ENCODE measurements at regions not wholly inside any gene's neighbourhood (a gene's known extent, or its start where the extent isn't known, plus 50 kb on each side); places are given as distances from the start of the nearest gene placed in this dataset.

DNA sequence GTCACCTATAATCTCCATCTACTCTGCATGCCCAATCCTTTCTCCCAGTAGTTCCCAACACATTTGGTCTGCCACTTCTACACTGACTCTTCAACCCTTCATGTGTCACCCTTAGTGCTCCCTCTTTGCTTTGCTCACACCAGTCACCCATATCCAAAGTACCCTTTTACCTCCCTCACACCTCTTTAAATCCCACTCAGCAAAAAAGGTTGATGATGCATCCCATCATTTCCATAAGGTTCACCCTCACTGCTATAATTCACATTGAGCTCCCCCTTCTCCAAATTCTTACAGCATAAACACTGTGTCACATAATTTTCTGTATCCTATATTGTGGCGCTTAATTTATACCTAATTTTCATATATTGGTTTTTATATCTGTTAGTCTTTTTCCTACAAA is 83.8 kb upstream of the ATP1B1 start:
- H3K4me3 ChIP-seq = no peak overlapping the region
- TF ChIP-seq POLR2AphosphoS5 (IDR thresholded peaks at IDR 0.05) = no peak
- no peak for TF ChIP-seq CTCF (IDR thresholded peaks at IDR 0.05)
- WGBS, 2 donors = 93 to 100% methylated on average over 1 of the region's 1 CpG
- no peak for DNase-seq
- H3K4me1 ChIP-seq = no peaks in the 10 kb centered on the region
- no peak overlapping the region for H3K27ac ChIP-seq
- ATAC-seq (ENCODE audit: low FRiP score in 2 of 2) = no peak
- H3K27me3 ChIP-seq = no peaks in the 10 kb centered on the region
- H3K9me3 ChIP-seq = no peaks in the 10 kb centered on the region
- no peaks in the 10 kb centered on the region for H3K36me3 ChIP-seq

GRCh38 chr1:169024255-169024654 is 82.2 kb upstream of the ATP1B1 start:
- Histone ChIP-seq H3K36me3 (no peaks in the 10 kb centered on the region), H3K4me3 (no peak overlapping the region), H3K9me3 (no peaks in the 10 kb centered on the region), H3K27me3 (no peaks in the 10 kb centered on the region), H3K4me1 (no peaks in the 10 kb centered on the region), H3K27ac (no peak overlapping the region)
- DNase-seq = no peak
- TF ChIP-seq POLR2A (IDR thresholded peaks at IDR 0.05) (no peak), EP300 (IDR thresholded peaks at IDR 0.05) (no peak), CTCF (IDR thresholded peaks at IDR 0.05) (no peak)
- ATAC-seq (ENCODE audit: low FRiP score in 2 of 2) = no peak

GRCh38 chr1:169024800-169025271 is 81.7 kb upstream of the ATP1B1 start:
- Histone ChIP-seq H3K4me1 (no peaks in the 10 kb centered on the region), H3K4me3 (no peak overlapping the region), H3K27me3 (no peaks in the 10 kb centered on the region), H3K27ac (no peak overlapping the region), H3K36me3 (no peaks in the 10 kb centered on the region), H3K9me3 (no peaks in the 10 kb centered on the region)
- ATAC-seq (ENCODE audit: low FRiP score in 2 of 2) (no peak), DNase-seq (no peak)
- TF ChIP-seq POLR2AphosphoS5 (IDR thresholded peaks at IDR 0.05) (no peak), EP300 (IDR thresholded peaks at IDR 0.05) (no peak), CTCF (IDR thresholded peaks at IDR 0.05) (no peak), POLR2A (IDR thresholded peaks at IDR 0.05) (no peak)
- 79 to 100% methylated on average over 1 of the region's 1 CpG for WGBS, 2 donors

- Histone ChIP-seq H3K36me3 (no peaks in the 10 kb centered on the region), H3K9me3 (no peaks in the 10 kb centered on the region), H3K4me1 (no peaks in the 10 kb centered on the region), H3K27me3 (no peaks in the 10 kb centered on the region), H3K4me3 (no peak overlapping the region), H3K27ac (no peak overlapping the region)
- DNase-seq (no peak), ATAC-seq (ENCODE audit: low FRiP score in 2 of 2) (no peak)
- no peak for TF ChIP-seq POLR2AphosphoS5 (IDR thresholded peaks at IDR 0.05)
- WGBS, 2 donors = 90 to 100% methylated on average over 1 of the region's 1 CpG
Measured at GRCh38 chr1:169025412-169025811, 81.1 kb upstream of the ATP1B1 start.

DNA sequence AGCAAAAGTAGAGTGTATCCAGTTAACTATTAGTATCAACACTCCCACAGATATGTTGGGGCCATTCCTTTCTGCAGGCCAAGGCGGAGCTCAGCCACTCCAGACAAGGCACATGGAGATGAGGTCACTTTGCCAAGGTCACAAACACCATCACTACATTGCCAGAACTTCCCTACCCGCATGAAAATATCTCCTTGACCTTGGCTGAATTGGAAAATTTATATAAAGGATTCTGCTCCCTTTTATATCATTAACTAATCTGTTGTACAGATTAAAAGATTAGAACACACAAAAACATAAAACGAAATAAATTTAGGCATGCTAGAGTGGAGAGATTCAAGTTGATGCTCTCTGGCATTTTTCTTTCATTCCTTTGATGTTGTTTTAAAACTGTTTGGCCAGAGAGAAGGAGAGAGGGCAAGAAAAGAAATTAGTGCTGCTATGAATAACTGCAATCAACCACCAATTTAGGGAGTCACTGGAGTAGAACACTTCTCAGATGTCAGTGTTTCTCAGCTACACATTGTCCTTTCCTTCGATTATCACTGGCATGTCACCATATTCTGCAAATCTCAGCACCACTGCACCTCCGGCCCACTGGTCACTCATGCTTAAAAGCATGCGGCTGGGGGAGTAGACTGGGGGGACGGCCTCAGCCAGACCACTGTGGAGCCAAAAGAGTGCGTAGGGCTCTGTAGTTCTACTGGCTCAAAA is 78.7 kb upstream of the ATP1B1 start:
- no peaks in the 10 kb centered on the region for H3K9me3 ChIP-seq
- no peak for TF ChIP-seq POLR2A (IDR thresholded peaks at IDR 0.05)
- no peaks in the 10 kb centered on the region for H3K36me3 ChIP-seq
- ATAC-seq (ENCODE audit: low FRiP score in 2 of 2) (no peak), DNase-seq (no peak)
- no peaks in the 10 kb centered on the region for H3K27me3 ChIP-seq
- WGBS, 2 donors = 90 to 91% methylated on average over 8 of the region's 8 CpGs
- H3K4me1 ChIP-seq = no peaks in the 10 kb centered on the region
- H3K27ac ChIP-seq = no peak overlapping the region
- no peak overlapping the region for H3K4me3 ChIP-seq

- Histone ChIP-seq H3K27ac (no peak overlapping the region), H3K4me3 (no peak overlapping the region), H3K27me3 (no peaks in the 10 kb centered on the region), H3K9me3 (no peaks in the 10 kb centered on the region), H3K36me3 (no peaks in the 10 kb centered on the region), H3K4me1 (no peaks in the 10 kb centered on the region)
- no peak for ATAC-seq (ENCODE audit: low FRiP score in 2 of 2)
- 56% methylated on average over 5 of the region's 5 CpGs for WGBS, 2 donors
- no peak for DNase-seq
- TF ChIP-seq EP300 (IDR thresholded peaks at IDR 0.05) (no peak), POLR2A (IDR thresholded peaks at IDR 0.05) (no peak), POLR2AphosphoS5 (IDR thresholded peaks at IDR 0.05) (no peak), CTCF (IDR thresholded peaks at IDR 0.05) (no peak)
Measured at GRCh38 chr1:169031566-169032224, 74.8 kb upstream of the ATP1B1 start.

Data from upper lobe of left lung (tissue), 6 donors.